OCI-LY3 (cell line): ENCODE measurements at regions not wholly inside any gene's neighbourhood (a gene's known extent, or its start where the extent isn't known, plus 50 kb on each side); places are given as distances from the start of the nearest gene placed in this dataset.
"Not testable (repeated sequence)": the region's sequence is repeated elsewhere in the genome, so short reads cannot be mapped to it uniquely, and the experiment has no call there.

Experiments
- H2AFZ ChIP-seq: fragments of 200-600, 300-600 bp; shearing (Covaris generic); 2 replicates; pipeline ENCODE4 v1.6.0; 2014; ENCODE audit warnings: antibody characterized with exemption, low read depth, low read length
- H3K27ac ChIP-seq: fragments of 200-600, 300-600 bp; sonication (generic); 2 replicates; pipeline ENCODE4 v1.5.1; 2014; ENCODE audit warnings: mild to moderate bottlenecking, low read length, moderate library complexity, mixed read lengths
- H3K27me3 ChIP-seq: fragments of 200-600, 300-600 bp; sonication (generic); 2 replicates; pipeline ENCODE4 v1.6.1; 2014; ENCODE audit warnings: low read depth, low read length, mixed read lengths
- H3K36me3 ChIP-seq: fragments of 200-600, 300-600 bp; sonication (generic); replicated peaks from 2 replicates; pipeline ENCODE3; 2014; ENCODE audit warnings: low read depth, low read length, mixed read lengths
- H3K4me1 ChIP-seq: fragments of 300-600, 200-600 bp; sonication (generic); 2 replicates; pipeline ENCODE4 v1.6.1; 2014; ENCODE audit warnings: low read length, mixed read lengths
- H3K4me2 ChIP-seq: fragments of 200-600, 300-600 bp; sonication (generic); 2 replicates; pipeline ENCODE4 v1.6.1; 2014; ENCODE audit warnings: low read length, mixed read lengths
- H3K4me3 ChIP-seq: fragments of 300-600, 200-600 bp; sonication (generic); 2 replicates; pipeline ENCODE4 v1.5.1; 2014; ENCODE audit warnings: antibody characterized with exemption, mild to moderate bottlenecking, low read length, moderate library complexity
- H3K79me2 ChIP-seq: fragments of 300-600, 200-600 bp; shearing (Covaris generic); 2 replicates; pipeline ENCODE4 v1.6.1; 2014; ENCODE audit warnings: mild to moderate bottlenecking, low read length, mixed read lengths
- H3K9ac ChIP-seq: fragments of 300-600, 200-600 bp; shearing (Covaris generic); 2 replicates; pipeline ENCODE4 v1.6.0; 2014; ENCODE audit warnings: mild to moderate bottlenecking, low read length, moderate library complexity
- H3K9me3 ChIP-seq: fragments of 200-600, 300-600 bp; shearing (Covaris generic); 2 replicates; pipeline ENCODE4 v1.6.1; 2014; ENCODE audit warnings: low read length, mixed read lengths; ENCODE audit not compliant: insufficient read depth
- H4K20me1 ChIP-seq: fragments of 200-600, 300-600 bp; sonication (generic); 2 replicates; pipeline ENCODE4 v1.6.1; 2016; ENCODE audit warnings: low read length, mixed read lengths; ENCODE audit not compliant: insufficient read depth
- CTCF ChIP-seq: fragments of 200-600, 300-600 bp; sonication (generic); IDR thresholded peaks from 2 replicates; pipeline ENCODE4 v1.5.1; 2014; ENCODE audit warnings: antibody characterized with exemption, low read length, low read depth
- EZH2phosphoT487 ChIP-seq: fragments of 200-600 bp; shearing (Covaris generic); IDR thresholded peaks from 2 replicates; pipeline ENCODE4 v1.6.1; 2018; ENCODE audit warnings: antibody characterized with exemption, mixed run types, low read depth

GRCh38 chr1:30551603-30552002 lies 171.8 kb downstream of the MATN1 start:
- H4K20me1 ChIP-seq: no peaks in the 10 kb centered on the region
- no peaks in the 10 kb centered on the region for H3K4me1 ChIP-seq
- no peak overlapping the region for H2AFZ ChIP-seq
- no peaks in the 10 kb centered on the region for H3K27me3 ChIP-seq
- TF ChIP-seq CTCF (no peak), EZH2phosphoT487 (no peak)
- no peaks in the 10 kb centered on the region for H3K79me2 ChIP-seq
- H3K9ac ChIP-seq: no peak overlapping the region
- no peak overlapping the region for H3K4me2 ChIP-seq
- no peak overlapping the region for H3K4me3 ChIP-seq
- H3K36me3 ChIP-seq: no peaks in the 10 kb centered on the region
- H3K9me3 ChIP-seq: no peaks in the 10 kb centered on the region
- H3K27ac ChIP-seq: no peak overlapping the region

GRCh38 chr1:30550365-30551220 lies 172.8 kb downstream of the MATN1 start:
- Histone ChIP-seq H2AFZ (no peak overlapping the region), H3K4me3 (no peak overlapping the region), H3K9me3 (no peaks in the 10 kb centered on the region), H3K4me1 (no peaks in the 10 kb centered on the region), H3K79me2 (no peaks in the 10 kb centered on the region), H3K4me2 (no peak overlapping the region), H3K36me3 (no peaks in the 10 kb centered on the region), H3K9ac (no peak overlapping the region), H4K20me1 (no peaks in the 10 kb centered on the region), H3K27ac (no peak overlapping the region), H3K27me3 (no peaks in the 10 kb centered on the region)
- TF ChIP-seq EZH2phosphoT487 (no peak), CTCF (no peak)

GRCh38 chr1:30549872-30550271 lies 173.5 kb downstream of the MATN1 start:
- H3K27ac ChIP-seq, H3K9me3 ChIP-seq: not testable (repeated sequence)

GRCh38 chr1:30548294-30548693 lies 175.1 kb downstream of the MATN1 start:
- Histone ChIP-seq H3K4me1 (no peaks in the 10 kb centered on the region), H3K9me3 (no peaks in the 10 kb centered on the region), H3K27me3 (no peaks in the 10 kb centered on the region), H3K27ac (no peak overlapping the region), H3K4me2 (no peak overlapping the region), H3K36me3 (no peaks in the 10 kb centered on the region), H2AFZ (no peak overlapping the region), H3K79me2 (no peaks in the 10 kb centered on the region), H3K9ac (no peak overlapping the region), H4K20me1 (no peaks in the 10 kb centered on the region), H3K4me3 (no peak overlapping the region)
- TF ChIP-seq EZH2phosphoT487 (no peak), CTCF (no peak)

More at GRCh38 chr1:30549872-30550271, 173.5 kb downstream of the MATN1 start:
- H3K79me2 ChIP-seq, H2AFZ ChIP-seq, H3K4me2 ChIP-seq, H3K36me3 ChIP-seq, H3K4me1 ChIP-seq, H3K4me3 ChIP-seq, H4K20me1 ChIP-seq, H3K27me3 ChIP-seq, H3K9ac ChIP-seq: not testable (repeated sequence)

- H3K9me3 ChIP-seq, H3K79me2 ChIP-seq, H3K4me3 ChIP-seq, H2AFZ ChIP-seq, H3K27me3 ChIP-seq, H3K9ac ChIP-seq, H3K4me1 ChIP-seq, H3K36me3 ChIP-seq, H4K20me1 ChIP-seq, H3K4me2 ChIP-seq, H3K27ac ChIP-seq: not testable (repeated sequence)
These were observed 176.1 kb downstream of the MATN1 start for GRCh38 chr1:30547326-30547725.
